RWPE1 (cell line): ENCODE measurements at regions not wholly inside any gene's neighbourhood (a gene's known extent, or its start where the extent isn't known, plus 50 kb on each side); places are given as distances from the start of the nearest gene placed in this dataset.
"Not testable (repeated sequence)": the region's sequence is repeated elsewhere in the genome, so short reads cannot be mapped to it uniquely, and the experiment has no call there.

ENCODE experiments used
- CTCF ChIA-PET: fragments of 350-600 bp; sonication (Branson Sonifier 250); formaldehyde crosslinking; extraction: SDS; loops from one replicate; lab custom pipeline; 2021; lab: Yijun Ruan, JAX
- POLR2A ChIA-PET: fragments of 400-600 bp; formaldehyde crosslinking; extraction: SDS; loops from one replicate; lab custom pipeline; 2020; ENCODE audit warnings: antibody characterized with exemption; ENCODE audit not compliant: low non-redundant PET; lab: Yijun Ruan, JAX
- DNase-seq: peaks from one replicate; pipeline ENCODE4 v3.0.0; 2012; ENCODE audit warnings: low spot score
- H3K27ac ChIP-seq: fragments of 450-650 bp; 2 replicates; pipeline ENCODE4 v1.5.1; 2017
- TF ChIP-seq, protein P1 (sequence below): fragments of 450-650 bp; conservative IDR thresholded peaks from 2 replicates; pipeline ENCODE4 v1.5.1; 2017; ENCODE audit warnings: low read depth, mild to moderate bottlenecking

DNA sequence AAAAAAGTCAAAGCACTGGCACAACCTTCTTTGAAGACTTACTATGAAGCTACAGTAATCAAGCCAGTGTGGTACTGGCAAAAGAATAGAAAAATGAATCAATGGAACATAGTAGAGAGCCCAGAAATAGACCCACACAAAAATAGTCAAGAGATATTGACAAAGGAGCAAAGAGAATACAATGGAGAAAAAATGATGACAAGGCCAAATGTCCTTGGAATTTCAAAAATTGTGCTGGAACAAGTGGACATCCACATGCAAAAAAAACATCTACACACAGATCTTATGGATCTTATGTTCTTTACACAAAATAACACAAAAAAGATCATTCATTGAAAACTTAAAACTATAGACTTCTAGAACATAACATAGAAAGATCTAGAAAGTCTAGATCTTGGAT lies 1379.7 kb upstream of the SEL1L start:
- no peak overlapping the region for H3K27ac ChIP-seq
- ChIA-PET CTCF (no interaction called here), POLR2A (no interaction called here)
- no peak for DNase-seq
- TF ChIP-seq, protein P1, sequence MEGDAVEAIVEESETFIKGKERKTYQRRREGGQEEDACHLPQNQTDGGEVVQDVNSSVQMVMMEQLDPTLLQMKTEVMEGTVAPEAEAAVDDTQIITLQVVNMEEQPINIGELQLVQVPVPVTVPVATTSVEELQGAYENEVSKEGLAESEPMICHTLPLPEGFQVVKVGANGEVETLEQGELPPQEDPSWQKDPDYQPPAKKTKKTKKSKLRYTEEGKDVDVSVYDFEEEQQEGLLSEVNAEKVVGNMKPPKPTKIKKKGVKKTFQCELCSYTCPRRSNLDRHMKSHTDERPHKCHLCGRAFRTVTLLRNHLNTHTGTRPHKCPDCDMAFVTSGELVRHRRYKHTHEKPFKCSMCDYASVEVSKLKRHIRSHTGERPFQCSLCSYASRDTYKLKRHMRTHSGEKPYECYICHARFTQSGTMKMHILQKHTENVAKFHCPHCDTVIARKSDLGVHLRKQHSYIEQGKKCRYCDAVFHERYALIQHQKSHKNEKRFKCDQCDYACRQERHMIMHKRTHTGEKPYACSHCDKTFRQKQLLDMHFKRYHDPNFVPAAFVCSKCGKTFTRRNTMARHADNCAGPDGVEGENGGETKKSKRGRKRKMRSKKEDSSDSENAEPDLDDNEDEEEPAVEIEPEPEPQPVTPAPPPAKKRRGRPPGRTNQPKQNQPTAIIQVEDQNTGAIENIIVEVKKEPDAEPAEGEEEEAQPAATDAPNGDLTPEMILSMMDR = no peak

DNA sequence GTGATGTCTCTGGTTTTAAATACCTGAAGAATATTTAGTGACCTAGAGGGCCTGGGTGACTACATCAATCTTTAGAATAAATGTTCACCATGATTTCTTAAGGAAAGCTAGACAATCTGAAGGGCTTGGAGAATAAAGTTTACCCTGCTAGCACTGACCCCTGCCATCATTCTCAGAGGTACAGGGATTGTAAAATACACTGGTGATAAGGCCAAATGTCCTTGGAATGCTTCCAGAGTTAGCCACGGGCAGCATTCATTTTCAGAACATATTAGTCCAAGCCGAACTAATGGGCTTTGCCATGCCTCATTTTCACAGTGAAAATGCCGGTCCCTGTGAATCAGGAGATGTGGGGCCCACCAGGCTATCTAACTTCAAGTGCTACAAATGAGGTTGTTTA lies 1381.7 kb upstream of the SEL1L start:
- POLR2A ChIA-PET = no interaction called here
- CTCF ChIA-PET = interaction anchor here (0.6 kb wide), 1 partner anchor 205 kb away, joined by 3 read pairs; no protein-coding TSS in a partner anchor

GRCh38 chr14:82935691-82936090 lies 1402.0 kb upstream of the SEL1L start:
- POLR2A ChIA-PET = no interaction called here
- DNase-seq = no peak
- CTCF ChIA-PET = no interaction called here

More for the DNA sequence above, 1381.7 kb upstream of the SEL1L start:
- no peak overlapping the region for H3K27ac ChIP-seq
- TF ChIP-seq, protein P1 = no peak
- no peak for DNase-seq

DNA sequence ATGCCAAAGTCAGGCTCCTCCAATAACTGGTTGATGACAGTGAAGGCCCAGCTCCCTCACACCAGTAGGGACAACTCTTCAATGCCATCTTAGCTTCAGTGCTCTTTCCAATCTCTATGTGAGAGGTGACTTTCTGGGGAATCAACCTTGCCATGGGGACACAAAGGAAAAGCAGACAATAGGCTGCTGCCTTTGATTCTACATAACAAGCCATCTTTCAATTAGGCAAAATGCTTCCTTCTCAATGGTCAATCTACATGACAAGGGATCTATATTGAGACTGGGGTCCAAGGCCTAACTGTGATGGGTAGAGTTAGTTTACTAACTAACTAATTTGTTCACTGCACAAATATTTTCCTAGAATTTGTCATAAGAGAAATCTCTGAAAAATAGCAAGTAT lies 1417.5 kb upstream of the SEL1L start:
- TF ChIP-seq, protein P1 = no peak
- DNase-seq = no peak
- ChIA-PET POLR2A (no interaction called here), CTCF (interaction anchor here (0.5 kb wide), 1 partner anchor 640 kb away, joined by 8 read pairs; no protein-coding TSS in a partner anchor)
- no peak overlapping the region for H3K27ac ChIP-seq

More at GRCh38 chr14:82935691-82936090, 1402.0 kb upstream of the SEL1L start:
- TF ChIP-seq, protein P1 = no peak
- H3K27ac ChIP-seq = no peak overlapping the region

GRCh38 chr14:82963756-82964155 lies 1430.1 kb upstream of the SEL1L start:
- CTCF ChIA-PET = no interaction called here
- no peak overlapping the region for H3K27ac ChIP-seq
- POLR2A ChIA-PET = no interaction called here
- DNase-seq = no peak
- TF ChIP-seq, protein P1 = no peak

GRCh38 chr14:82987502-82988124 lies 1454.0 kb upstream of the SEL1L start:
- H3K27ac ChIP-seq = no peak overlapping the region
- ChIA-PET POLR2A (no interaction called here), CTCF (no interaction called here)
- TF ChIP-seq, protein P1 = no peak
- no peak for DNase-seq

GRCh38 chr14:82994547-82994946 lies 1460.9 kb upstream of the SEL1L start:
- H3K27ac ChIP-seq, CTCF ChIA-PET, DNase-seq, POLR2A ChIA-PET: not testable (repeated sequence)
